ENCODE measurements at regions not wholly inside any gene's neighbourhood (a gene's known extent, or its start where the extent isn't known, plus 50 kb on each side); places are given as distances from the start of the nearest gene placed in this dataset.

GRCh38 chr12:130216031-130216430, 53.8 kb downstream of the FZD10 start:
- no peaks in the 10 kb centered on the region for H3K79me2 ChIP-seq (ENCODE audit: control insufficient read depth, insufficient read depth, low read length, unreplicated experiment)
- H3K27me3 ChIP-seq (ENCODE audit: insufficient read depth, low read length), result no peaks in the 10 kb centered on the region
- H3K36me3 ChIP-seq (ENCODE audit: insufficient read depth, low read length), result no peaks in the 10 kb centered on the region
- H3K4me1 ChIP-seq (ENCODE audit: control insufficient read depth, insufficient read depth, low read length, unreplicated experiment), result no peaks in the 10 kb centered on the region
- no peak overlapping the region for H2AFZ ChIP-seq (ENCODE audit: low read length, unreplicated experiment)
- no peak overlapping the region for H3K27ac ChIP-seq (ENCODE audit: low read depth, low read length)
- no peak overlapping the region for H3K4me3 ChIP-seq (ENCODE audit: low read depth, low read length)

GRCh38 chr12:130218682-130219081, 56.4 kb downstream of the FZD10 start:
- H3K4me3 ChIP-seq (ENCODE audit: low read depth, low read length), result no peak overlapping the region
- H3K36me3 ChIP-seq (ENCODE audit: insufficient read depth, low read length), result no peaks in the 10 kb centered on the region
- H3K27me3 ChIP-seq (ENCODE audit: insufficient read depth, low read length), result no peaks in the 10 kb centered on the region
- H3K4me1 ChIP-seq (ENCODE audit: control insufficient read depth, insufficient read depth, low read length, unreplicated experiment), result no peaks in the 10 kb centered on the region
- H3K79me2 ChIP-seq (ENCODE audit: control insufficient read depth, insufficient read depth, low read length, unreplicated experiment), result no peaks in the 10 kb centered on the region
- no peak overlapping the region for H2AFZ ChIP-seq (ENCODE audit: low read length, unreplicated experiment)
- H3K27ac ChIP-seq (ENCODE audit: low read depth, low read length), result no peak overlapping the region

- H2AFZ ChIP-seq (ENCODE audit: low read length, unreplicated experiment), result no peak overlapping the region
- no peak overlapping the region for H3K27ac ChIP-seq (ENCODE audit: low read depth, low read length)
- H3K4me3 ChIP-seq (ENCODE audit: low read depth, low read length), result no peak overlapping the region
- no peaks in the 10 kb centered on the region for H3K36me3 ChIP-seq (ENCODE audit: insufficient read depth, low read length)
- no peaks in the 10 kb centered on the region for H3K4me1 ChIP-seq (ENCODE audit: control insufficient read depth, insufficient read depth, low read length, unreplicated experiment)
- no peaks in the 10 kb centered on the region for H3K27me3 ChIP-seq (ENCODE audit: insufficient read depth, low read length)
- no peaks in the 10 kb centered on the region for H3K79me2 ChIP-seq (ENCODE audit: control insufficient read depth, insufficient read depth, low read length, unreplicated experiment)
Measured at GRCh38 chr12:130219929-130220705, 57.9 kb downstream of the FZD10 start.

GRCh38 chr12:130220706-130221100, 58.4 kb downstream of the FZD10 start:
- H3K27me3 ChIP-seq (ENCODE audit: insufficient read depth, low read length), result no peaks in the 10 kb centered on the region
- H3K4me3 ChIP-seq (ENCODE audit: low read depth, low read length), result no peak overlapping the region
- H2AFZ ChIP-seq (ENCODE audit: low read length, unreplicated experiment), result no peak overlapping the region
- H3K27ac ChIP-seq (ENCODE audit: low read depth, low read length), result no peak overlapping the region
- no peaks in the 10 kb centered on the region for H3K36me3 ChIP-seq (ENCODE audit: insufficient read depth, low read length)
- H3K4me1 ChIP-seq (ENCODE audit: control insufficient read depth, insufficient read depth, low read length, unreplicated experiment), result no peaks in the 10 kb centered on the region
- H3K79me2 ChIP-seq (ENCODE audit: control insufficient read depth, insufficient read depth, low read length, unreplicated experiment), result no peaks in the 10 kb centered on the region

GRCh38 chr12:130222519-130223218, 60.4 kb downstream of the FZD10 start:
- no peak overlapping the region for H3K27ac ChIP-seq (ENCODE audit: low read depth, low read length)
- no peak overlapping the region for H2AFZ ChIP-seq (ENCODE audit: low read length, unreplicated experiment)
- no peak overlapping the region for H3K4me3 ChIP-seq (ENCODE audit: low read depth, low read length)
- no peaks in the 10 kb centered on the region for H3K27me3 ChIP-seq (ENCODE audit: insufficient read depth, low read length)
- no peaks in the 10 kb centered on the region for H3K79me2 ChIP-seq (ENCODE audit: control insufficient read depth, insufficient read depth, low read length, unreplicated experiment)
- no peaks in the 10 kb centered on the region for H3K4me1 ChIP-seq (ENCODE audit: control insufficient read depth, insufficient read depth, low read length, unreplicated experiment)
- H3K36me3 ChIP-seq (ENCODE audit: insufficient read depth, low read length), result no peaks in the 10 kb centered on the region

GRCh38 chr12:130223767-130224244, 61.5 kb downstream of the FZD10 start:
- Histone ChIP-seq H3K79me2 (ENCODE audit: control insufficient read depth, insufficient read depth, low read length, unreplicated experiment) (no peaks in the 10 kb centered on the region), H3K4me1 (ENCODE audit: control insufficient read depth, insufficient read depth, low read length, unreplicated experiment) (no peaks in the 10 kb centered on the region), H3K27me3 (ENCODE audit: insufficient read depth, low read length) (no peaks in the 10 kb centered on the region), H3K36me3 (ENCODE audit: insufficient read depth, low read length) (no peaks in the 10 kb centered on the region), H2AFZ (ENCODE audit: low read length, unreplicated experiment) (no peak overlapping the region), H3K27ac (ENCODE audit: low read depth, low read length) (no peak overlapping the region), H3K4me3 (ENCODE audit: low read depth, low read length) (no peak overlapping the region)

GRCh38 chr12:130224613-130225012, 62.3 kb downstream of the FZD10 start:
- no peak overlapping the region for H3K4me3 ChIP-seq (ENCODE audit: low read depth, low read length)
- H3K27ac ChIP-seq (ENCODE audit: low read depth, low read length), result no peak overlapping the region
- no peaks in the 10 kb centered on the region for H3K4me1 ChIP-seq (ENCODE audit: control insufficient read depth, insufficient read depth, low read length, unreplicated experiment)
- no peaks in the 10 kb centered on the region for H3K27me3 ChIP-seq (ENCODE audit: insufficient read depth, low read length)
- H2AFZ ChIP-seq (ENCODE audit: low read length, unreplicated experiment), result no peak overlapping the region
- H3K79me2 ChIP-seq (ENCODE audit: control insufficient read depth, insufficient read depth, low read length, unreplicated experiment), result no peaks in the 10 kb centered on the region
- no peaks in the 10 kb centered on the region for H3K36me3 ChIP-seq (ENCODE audit: insufficient read depth, low read length)

- Histone ChIP-seq H3K36me3 (ENCODE audit: insufficient read depth, low read length) (no peaks in the 10 kb centered on the region), H3K4me3 (ENCODE audit: low read depth, low read length) (no peak overlapping the region), H3K79me2 (ENCODE audit: control insufficient read depth, insufficient read depth, low read length, unreplicated experiment) (no peaks in the 10 kb centered on the region), H3K27me3 (ENCODE audit: insufficient read depth, low read length) (no peaks in the 10 kb centered on the region), H3K27ac (ENCODE audit: low read depth, low read length) (no peak overlapping the region), H3K4me1 (ENCODE audit: control insufficient read depth, insufficient read depth, low read length, unreplicated experiment) (no peaks in the 10 kb centered on the region), H2AFZ (ENCODE audit: low read length, unreplicated experiment) (no peak overlapping the region)
Measured at GRCh38 chr12:130225347-130225746, 63.1 kb downstream of the FZD10 start.

- no peaks in the 10 kb centered on the region for H3K36me3 ChIP-seq (ENCODE audit: insufficient read depth, low read length)
- H3K27ac ChIP-seq (ENCODE audit: low read depth, low read length), result no peak overlapping the region
- H3K4me1 ChIP-seq (ENCODE audit: control insufficient read depth, insufficient read depth, low read length, unreplicated experiment), result no peaks in the 10 kb centered on the region
- H3K4me3 ChIP-seq (ENCODE audit: low read depth, low read length), result no peak overlapping the region
- no peaks in the 10 kb centered on the region for H3K79me2 ChIP-seq (ENCODE audit: control insufficient read depth, insufficient read depth, low read length, unreplicated experiment)
- no peaks in the 10 kb centered on the region for H3K27me3 ChIP-seq (ENCODE audit: insufficient read depth, low read length)
- H2AFZ ChIP-seq (ENCODE audit: low read length, unreplicated experiment), result no peak overlapping the region
Measured at GRCh38 chr12:130226126-130226525, 63.9 kb downstream of the FZD10 start.

GRCh38 chr12:130226771-130227170, 64.5 kb downstream of the FZD10 start:
- Histone ChIP-seq H2AFZ (ENCODE audit: low read length, unreplicated experiment) (no peak overlapping the region), H3K36me3 (ENCODE audit: insufficient read depth, low read length) (no peaks in the 10 kb centered on the region), H3K4me3 (ENCODE audit: low read depth, low read length) (no peak overlapping the region), H3K4me1 (ENCODE audit: control insufficient read depth, insufficient read depth, low read length, unreplicated experiment) (no peaks in the 10 kb centered on the region), H3K27ac (ENCODE audit: low read depth, low read length) (no peak overlapping the region), H3K27me3 (ENCODE audit: insufficient read depth, low read length) (no peaks in the 10 kb centered on the region), H3K79me2 (ENCODE audit: control insufficient read depth, insufficient read depth, low read length, unreplicated experiment) (no peaks in the 10 kb centered on the region)

- H3K36me3 ChIP-seq (ENCODE audit: insufficient read depth, low read length), result no peaks in the 10 kb centered on the region
- no peak overlapping the region for H3K4me3 ChIP-seq (ENCODE audit: low read depth, low read length)
Measured at GRCh38 chr12:130227641-130228040, 65.4 kb downstream of the FZD10 start.

More at GRCh38 chr12:130227641-130228040, 65.4 kb downstream of the FZD10 start:
- no peaks in the 10 kb centered on the region for H3K27me3 ChIP-seq (ENCODE audit: insufficient read depth, low read length)
- no peaks in the 10 kb centered on the region for H3K79me2 ChIP-seq (ENCODE audit: control insufficient read depth, insufficient read depth, low read length, unreplicated experiment)
- no peaks in the 10 kb centered on the region for H3K4me1 ChIP-seq (ENCODE audit: control insufficient read depth, insufficient read depth, low read length, unreplicated experiment)
- no peak overlapping the region for H2AFZ ChIP-seq (ENCODE audit: low read length, unreplicated experiment)
- no peak overlapping the region for H3K27ac ChIP-seq (ENCODE audit: low read depth, low read length)
